GM12878 (cell line): ENCODE measurements at regions not wholly inside any gene's neighbourhood (a gene's known extent, or its start where the extent isn't known, plus 50 kb on each side); places are given as distances from the start of the nearest gene placed in this dataset.
"Not testable (repeated sequence)": the region's sequence is repeated elsewhere in the genome, so short reads cannot be mapped to it uniquely, and the experiment has no call there.

Experiments
- ATAC-seq: fragments of 200-7000 bp; cut with Tn5 transposase; 3 replicates; pipeline ENCODE4 v1.9.1; 2020; ENCODE audit warnings: mild to moderate bottlenecking, moderate library complexity
- BruUV-seq: library from RNA; stranded (reverse); fragments of 400-500 nt; replicated peaks from 2 replicates; lab custom pipeline; 2021; lab: Mats Ljungman, UMichigan
- CTCF ChIA-PET: fragments of 300-600 bp; sonication (Branson Sonifier 250); formaldehyde crosslinking; extraction: SDS; loops from one replicate; lab custom pipeline; 2021; ENCODE audit warnings: inconsistent platforms; lab: Yijun Ruan, JAX
- POLR2A ChIA-PET: fragments of 350-600 bp; formaldehyde crosslinking; extraction: SDS; loops from one replicate; lab custom pipeline; 2021; ENCODE audit warnings: inconsistent platforms; lab: Charles Lee
- RAD21 ChIA-PET: fragments of 300-600 bp; sonication (Branson Sonifier 250); formaldehyde crosslinking; loops from one replicate; lab custom pipeline; 2023; ENCODE audit warnings: antibody characterized with exemption; ENCODE audit not compliant: unreplicated experiment; lab: Charles Lee
- SMC1A ChIA-PET: fragments of 300-600 bp; sonication (Branson Sonifier 250); formaldehyde crosslinking; loops from one replicate; lab custom pipeline; 2023; ENCODE audit not compliant: unreplicated experiment, uncharacterized antibody; lab: Charles Lee
- DNase-seq: peaks from one replicate; pipeline ENCODE4 v3.0.0-alpha.2; 2011; ENCODE audit warnings: low read depth, low spot score
- FAIRE-seq: peaks from 3 replicates; lab custom pipeline; 2011; peaks lifted over from hg19 to GRCh38; lab: Jason Lieb, UNC
- H2AFZ ChIP-seq: 2 replicates; pipeline ENCODE4 v1.6.0; 2011; ENCODE audit warnings: low read depth, low read length, control low read depth; ENCODE audit not compliant: control insufficient read depth
- H3K27ac ChIP-seq: 2 replicates; pipeline ENCODE4 v1.5.1; 2011; ENCODE audit warnings: control low read depth; ENCODE audit not compliant: control insufficient read depth, insufficient read depth
- H3K27me3 ChIP-seq, 2 experiments: replicated peaks in 1 of 2; 2 replicates each; pipeline versions ENCODE4 v1.6.0 to v1.6.1; 2011; ENCODE audit warnings: low read length in 1 of 2; ENCODE audit not compliant: control insufficient read depth in 2 of 2, insufficient read depth in 2 of 2
- H3K36me3 ChIP-seq, 2 experiments: 2 replicates each; pipeline ENCODE4 v1.5.1; 2011; ENCODE audit warnings: low read length in 1 of 2; ENCODE audit not compliant: control insufficient read depth in 2 of 2, insufficient read depth in 2 of 2
- H3K4me1 ChIP-seq: 2 replicates; pipeline ENCODE4 v1.6.1; 2011; ENCODE audit warnings: mild to moderate bottlenecking, low read length, moderate library complexity, mixed read lengths; ENCODE audit not compliant: control insufficient read depth, insufficient read depth
- H3K4me2 ChIP-seq: 2 replicates; pipeline ENCODE4 v1.6.0; 2011; ENCODE audit warnings: control low read depth; ENCODE audit not compliant: control insufficient read depth, insufficient read depth
- H3K4me3 ChIP-seq: fragments of 200-600 bp; sonication (generic); 2 replicates; pipeline ENCODE4 v1.5.1; 2016
- H3K79me2 ChIP-seq: 2 replicates; pipeline ENCODE4 v1.6.0; 2011; ENCODE audit warnings: low read length; ENCODE audit not compliant: control insufficient read depth, insufficient read depth
- H3K9ac ChIP-seq: 2 replicates; pipeline ENCODE4 v1.8.0; 2011; ENCODE audit warnings: low read length, control low read depth, mixed read lengths; ENCODE audit not compliant: control insufficient read depth, insufficient read depth
- H3K9me3 ChIP-seq: replicated peaks from 3 replicates; pipeline ENCODE4 v1.5.1; 2011; ENCODE audit warnings: mild to moderate bottlenecking, low read length; ENCODE audit not compliant: control insufficient read depth, insufficient read depth
- H4K20me1 ChIP-seq: 2 replicates; pipeline ENCODE4 v1.6.0; 2011; ENCODE audit not compliant: control insufficient read depth, insufficient read depth
- BCLAF1 ChIP-seq: fragments of 450-650 bp; IDR thresholded peaks from 2 replicates; pipeline ENCODE4 v1.6.1; 2017; ENCODE audit warnings: antibody characterized with exemption, mild to moderate bottlenecking, moderate library complexity
- CEBPZ ChIP-seq: fragments of 150-350 bp; IDR thresholded peaks from 2 replicates; pipeline ENCODE4 v1.6.1; 2016; ENCODE audit warnings: low read depth, low read length
- E2F4 ChIP-seq: IDR thresholded peaks from 2 replicates; pipeline ENCODE4 v1.6.1; 2012; ENCODE audit warnings: low read depth, low read length, improper control_type of control experiment
- SREBF2 ChIP-seq: IDR thresholded peaks from 2 replicates; pipeline ENCODE4 v1.6.1; 2012; ENCODE audit warnings: mild to moderate bottlenecking, low read length
- WGBS: methylation state at CpG from one replicate; pipeline ENCODE4 v1.1.6; 2016; ENCODE audit warnings: low lambda C conversion rate; ENCODE audit not compliant: insufficient replicate concordance, insufficient coverage; ENCODE audit errors: missing lambda C conversion rate; 5-methylcytosine and 5-hydroxymethylcytosine counted together
- in situ Hi-C: fragments of 300-500 bp; cut with MboI; formaldehyde crosslinking; loops from 9 replicates; pipeline ENCODE4 v1.14.3; 2018; ENCODE audit warnings: mixed read lengths
- intact Hi-C: fragments of 100-400 bp; cut with micrococcal nuclease; formaldehyde crosslinking; loops from one replicate; pipeline ENCODE4 v1.14.2; 2022; ENCODE audit not compliant: unreplicated experiment

- TF ChIP-seq BCLAF1 (no peak), SREBF2 (no peak), E2F4 (no peak), CEBPZ (no peak)
Observed at GRCh38 chr9:63859475-63860215, 1425.4 kb downstream of the FOXD4L5 start (continued).

- ATAC-seq, H3K9ac ChIP-seq, H3K4me2 ChIP-seq, H3K27ac ChIP-seq, H2AFZ ChIP-seq, RAD21 ChIA-PET, H3K27me3 ChIP-seq, POLR2A ChIA-PET, H4K20me1 ChIP-seq, CTCF ChIA-PET, DNase-seq, FAIRE-seq, H3K9me3 ChIP-seq, in situ Hi-C loops, H3K4me3 ChIP-seq, H3K4me1 ChIP-seq, H3K36me3 ChIP-seq, H3K79me2 ChIP-seq, BruUV-seq, SMC1A ChIA-PET, intact Hi-C loops: not testable (repeated sequence)
- WGBS, result 33% methylated on average over 24 of the region's 24 CpGs
Observed at GRCh38 chr9:63859090-63859474, 1425.9 kb downstream of the FOXD4L5 start.

GRCh38 chr9:63853140-63853751, 1431.8 kb downstream of the FOXD4L5 start:
- H3K9ac ChIP-seq, RAD21 ChIA-PET, ATAC-seq, FAIRE-seq, POLR2A ChIA-PET, CTCF ChIA-PET, H3K36me3 ChIP-seq, intact Hi-C loops, SMC1A ChIA-PET, DNase-seq, BruUV-seq, H3K27me3 ChIP-seq, H3K4me2 ChIP-seq, H4K20me1 ChIP-seq, H3K79me2 ChIP-seq, H3K27ac ChIP-seq, H3K4me1 ChIP-seq, H2AFZ ChIP-seq, H3K4me3 ChIP-seq, in situ Hi-C loops, H3K9me3 ChIP-seq: not testable (repeated sequence)
- WGBS, result 63% methylated on average over 14 of the region's 15 CpGs
